ENCODE measurements at regions not wholly inside any gene's neighbourhood (a gene's known extent, or its start where the extent isn't known, plus 50 kb on each side); places are given as distances from the start of the nearest gene placed in this dataset.
A peak's percentile ranks its signal among the peaks of the same experiment; 100 is the strongest.
"Not testable (repeated sequence)": the region's sequence is repeated elsewhere in the genome, so short reads cannot be mapped to it uniquely, and the experiment has no call there.

DNA sequence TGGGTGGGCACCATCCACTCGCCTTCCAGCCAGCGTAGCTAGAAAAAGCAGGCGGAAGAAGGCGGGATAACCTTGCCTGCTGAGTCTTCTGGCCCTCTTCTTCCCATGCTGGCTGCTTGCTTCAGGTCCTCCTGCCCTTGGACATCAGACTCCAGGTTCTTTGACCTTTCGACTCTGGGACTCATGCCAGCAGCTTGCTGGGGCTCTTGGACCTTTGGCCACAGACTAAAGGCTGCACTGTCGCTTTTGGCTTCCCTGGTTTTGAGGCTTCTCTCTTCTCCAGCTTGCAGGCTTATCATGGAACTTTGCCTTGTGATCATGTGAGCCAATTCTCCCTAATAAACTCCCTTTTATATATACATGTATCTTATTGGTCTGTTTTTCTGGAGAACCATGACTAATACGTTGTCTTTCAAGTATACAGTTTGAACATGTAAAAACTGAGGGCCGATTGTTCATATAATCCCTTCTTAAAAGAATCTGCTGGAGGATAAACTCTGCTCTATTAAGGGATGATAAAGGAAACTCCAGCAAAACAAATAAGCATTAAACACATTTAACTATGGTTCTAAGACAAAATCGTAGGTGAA lies 116.6 kb upstream of the LCORL start:
- DNase-seq (ENCODE audit: low spot score): no peak

DNA sequence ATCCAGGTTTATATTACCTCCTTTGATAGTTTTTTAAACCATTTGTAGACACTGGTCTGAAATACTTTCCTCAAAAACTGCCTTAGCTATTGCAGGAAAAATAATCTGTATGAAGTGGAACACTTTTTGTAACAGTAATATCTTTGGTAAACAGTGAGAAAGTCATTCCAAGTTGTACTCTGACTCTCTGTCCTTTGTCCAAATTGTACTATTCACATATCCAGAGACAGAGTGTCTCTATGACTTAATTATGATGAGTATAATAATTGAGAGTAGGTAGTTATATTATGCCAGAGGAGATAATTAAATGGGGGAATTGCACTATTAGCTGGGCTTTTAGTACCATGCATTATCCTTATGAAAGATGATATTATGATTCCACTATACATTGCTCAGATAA lies 112.6 kb upstream of the LCORL start:
- DNase-seq (ENCODE audit: low spot score): no peak

DNA sequence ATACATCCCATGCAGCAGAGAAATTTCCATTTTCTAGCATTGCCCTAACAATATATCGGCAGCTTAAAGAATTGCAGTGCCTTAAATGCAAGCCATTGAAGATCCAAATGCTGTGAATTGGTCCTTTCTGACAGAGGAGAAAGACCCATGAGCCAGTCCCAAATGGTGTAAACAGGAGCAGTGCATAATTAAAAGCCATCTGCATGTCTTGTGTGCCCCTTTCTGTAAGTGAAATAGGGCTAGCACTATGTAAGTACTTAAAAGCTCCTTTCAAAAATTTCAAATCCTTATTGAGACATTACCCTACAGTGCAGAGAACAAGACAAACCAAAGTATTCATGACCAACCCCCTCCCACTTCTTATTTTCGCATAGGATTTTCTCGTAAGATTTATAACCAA lies 108.7 kb upstream of the LCORL start:
- DNase-seq (ENCODE audit: low spot score): no peak

DNA sequence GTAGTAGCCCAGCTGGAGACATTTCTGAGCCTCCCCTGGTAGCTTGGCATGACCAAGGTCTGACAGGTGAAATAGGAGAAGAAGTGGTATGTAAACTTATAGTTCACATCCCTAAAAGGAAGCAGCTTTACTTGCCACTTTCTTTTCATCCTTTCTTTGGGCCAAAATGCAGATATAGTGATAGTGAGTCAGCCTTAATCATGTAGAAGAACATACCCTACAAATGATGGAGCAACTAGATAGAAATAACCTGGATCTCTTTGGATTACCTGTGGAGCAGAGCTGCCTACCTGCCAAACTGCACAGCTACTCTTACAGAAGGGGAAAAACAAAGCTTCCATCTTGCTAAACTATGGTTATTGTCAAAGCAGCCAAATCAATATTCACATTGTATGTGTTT lies 106.7 kb upstream of the LCORL start:
- no peak for DNase-seq (ENCODE audit: low spot score)

DNA sequence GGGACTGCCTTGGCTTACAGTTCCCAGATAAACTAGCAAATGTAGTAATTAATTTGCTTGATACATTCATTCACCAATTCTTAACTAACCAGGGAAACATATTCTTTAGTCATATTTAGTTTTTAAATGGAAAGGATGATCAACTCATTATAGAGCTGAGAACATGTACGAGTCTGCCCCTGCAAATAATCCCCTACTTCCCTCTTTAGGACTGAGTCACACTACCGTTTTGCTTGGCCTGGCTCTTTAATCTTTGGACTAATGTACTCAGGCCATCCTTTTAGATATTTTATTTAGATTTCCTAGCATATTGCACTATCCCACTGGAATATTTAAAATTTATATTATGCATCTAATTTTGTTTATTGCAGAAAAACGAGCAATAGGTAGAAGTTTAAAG lies 105.5 kb upstream of the LCORL start:
- DNase-seq (ENCODE audit: low spot score): no peak

DNA sequence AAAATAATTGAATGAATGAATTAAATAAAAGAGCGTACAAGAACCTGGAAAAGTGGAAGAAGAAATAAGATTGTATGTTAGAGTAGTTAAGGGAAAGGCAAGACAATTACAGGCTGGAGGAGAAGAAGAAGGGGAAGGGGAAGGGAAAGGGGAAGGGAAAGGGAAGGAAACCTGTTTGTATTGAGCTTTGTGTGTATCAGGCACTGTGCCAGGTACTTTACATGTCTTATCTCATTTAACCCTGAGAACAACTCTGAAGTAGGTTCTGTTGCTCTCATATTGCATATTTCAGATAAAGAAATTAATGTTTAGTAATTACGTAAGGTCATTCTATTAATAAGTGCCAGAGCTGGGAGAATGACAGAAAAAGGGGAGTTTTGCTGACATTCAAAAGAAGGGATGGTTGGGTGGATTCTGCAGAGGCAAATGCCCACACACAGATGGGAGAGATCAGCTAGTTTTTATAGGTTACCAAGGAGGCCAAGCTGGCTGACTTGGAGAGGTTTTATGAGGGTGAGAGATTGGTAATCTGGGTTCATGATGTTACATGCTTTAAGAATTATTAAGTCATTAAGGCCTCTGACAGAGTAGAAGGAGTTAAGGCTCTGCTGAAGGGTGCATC lies 92.3 kb upstream of the LCORL start:
- no peak for DNase-seq (ENCODE audit: low spot score)

DNA sequence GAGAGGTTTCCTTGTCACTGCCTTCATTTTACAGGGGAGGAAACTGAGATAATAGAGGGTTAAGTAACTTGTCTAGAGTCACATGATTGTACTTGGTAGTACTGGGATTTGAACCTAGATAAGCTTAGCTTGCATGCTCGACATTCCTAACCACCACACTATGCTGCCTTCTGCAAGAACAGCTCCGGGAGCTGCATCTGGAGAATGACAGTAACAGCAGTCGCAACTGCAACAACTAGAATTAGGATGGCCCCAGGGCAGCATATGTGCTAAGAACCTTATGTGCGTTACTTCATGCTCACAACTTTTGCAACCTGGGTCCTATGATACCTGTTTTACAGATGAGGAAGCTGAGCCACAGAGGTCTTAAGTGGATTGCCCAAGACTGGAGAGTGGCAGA lies 89.5 kb upstream of the LCORL start:
- DNase-seq (ENCODE audit: low spot score): no peak

DNA sequence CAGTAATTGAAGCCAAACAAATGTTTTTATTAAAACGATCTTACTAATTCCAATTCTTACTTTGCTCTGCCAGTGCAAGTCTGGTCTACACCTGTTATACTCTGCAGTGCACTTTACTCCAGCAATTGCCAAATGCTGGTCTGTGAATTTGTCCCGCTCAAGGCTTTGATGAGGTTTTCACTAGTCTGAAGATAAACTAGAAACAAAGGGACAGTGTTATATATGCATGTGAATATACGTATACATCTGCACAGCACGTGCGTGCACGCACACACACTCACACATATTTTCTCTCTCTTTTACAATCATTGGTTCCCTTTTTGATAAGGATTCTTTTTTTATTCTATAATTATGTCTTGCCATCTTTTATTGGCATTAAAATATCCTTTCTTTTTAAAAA lies 88.5 kb upstream of the LCORL start:
- DNase-seq (ENCODE audit: low spot score): no peak

DNA sequence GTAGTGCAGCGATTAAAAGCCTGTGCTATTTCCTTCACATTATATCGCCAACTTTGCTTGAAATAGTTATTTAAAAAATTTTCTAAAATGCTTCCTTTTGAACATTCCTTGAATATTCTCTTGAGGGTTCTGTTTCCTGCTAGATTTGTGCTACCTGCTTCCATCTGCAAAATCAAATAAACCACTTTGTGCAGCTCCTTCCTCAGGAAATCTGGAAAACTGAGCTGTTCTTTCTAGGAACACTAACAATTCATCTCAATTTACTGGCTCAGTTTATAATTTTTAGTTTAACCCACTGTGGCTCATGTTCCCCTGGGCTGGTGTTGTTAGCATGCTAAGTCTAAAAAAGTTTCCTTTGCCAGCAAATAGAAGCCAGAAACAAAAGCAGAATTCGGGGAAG lies 88.1 kb upstream of the LCORL start:
- DNase-seq (ENCODE audit: low spot score): no peak

DNA sequence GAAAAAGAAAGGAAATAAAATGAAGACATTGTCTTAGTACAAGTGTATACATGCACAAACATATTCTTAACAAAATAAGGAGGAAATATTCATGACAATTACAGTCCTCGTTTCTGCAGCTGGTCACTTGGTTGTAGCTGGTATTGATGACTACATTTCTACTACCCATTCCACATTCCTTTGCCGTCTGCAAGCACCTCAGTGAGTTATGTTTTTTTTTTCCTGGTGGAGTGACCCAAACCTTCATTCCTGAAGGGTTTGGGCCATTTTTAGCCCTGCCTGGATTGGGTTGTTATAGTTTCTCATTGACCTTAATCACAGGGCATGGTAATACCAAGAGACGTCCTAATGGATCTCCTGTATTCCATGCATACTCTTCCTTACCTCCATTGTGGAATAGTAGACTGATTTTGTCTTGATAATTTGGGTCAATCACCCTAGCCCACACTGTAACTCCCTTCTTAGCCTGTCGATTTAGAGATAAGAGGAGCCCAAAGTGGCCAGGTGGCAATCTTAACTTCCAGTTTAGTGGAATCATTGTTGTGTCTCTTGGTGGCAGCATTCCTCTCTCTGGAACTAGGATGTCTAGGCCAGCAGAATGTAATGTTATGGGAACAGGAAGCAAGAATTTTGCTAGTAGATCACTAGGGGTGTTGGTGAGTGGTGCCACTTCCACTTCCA lies 86.4 kb upstream of the LCORL start:
- not testable (repeated sequence) for DNase-seq (ENCODE audit: low spot score)

DNA sequence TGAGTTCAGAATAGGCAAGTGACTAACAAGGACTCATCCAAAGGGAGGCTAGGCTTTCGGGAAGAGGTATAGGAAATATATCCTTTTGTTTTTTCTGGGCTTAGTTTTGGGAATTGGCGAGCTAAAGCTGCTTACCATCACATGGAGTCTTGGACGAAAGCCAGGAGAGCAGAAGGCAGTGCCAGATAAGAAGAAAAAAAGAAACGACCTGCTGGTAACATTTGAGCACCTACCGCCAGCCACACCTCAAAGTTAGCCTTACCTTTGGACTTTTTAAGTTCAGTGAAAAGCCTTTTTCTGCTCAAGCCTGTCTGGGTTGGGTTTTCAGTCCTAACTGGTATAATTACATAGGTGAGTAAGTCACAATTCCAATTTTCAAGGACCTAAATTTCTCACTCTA lies 85.1 kb upstream of the LCORL start:
- no peak for DNase-seq (ENCODE audit: low spot score)

DNA sequence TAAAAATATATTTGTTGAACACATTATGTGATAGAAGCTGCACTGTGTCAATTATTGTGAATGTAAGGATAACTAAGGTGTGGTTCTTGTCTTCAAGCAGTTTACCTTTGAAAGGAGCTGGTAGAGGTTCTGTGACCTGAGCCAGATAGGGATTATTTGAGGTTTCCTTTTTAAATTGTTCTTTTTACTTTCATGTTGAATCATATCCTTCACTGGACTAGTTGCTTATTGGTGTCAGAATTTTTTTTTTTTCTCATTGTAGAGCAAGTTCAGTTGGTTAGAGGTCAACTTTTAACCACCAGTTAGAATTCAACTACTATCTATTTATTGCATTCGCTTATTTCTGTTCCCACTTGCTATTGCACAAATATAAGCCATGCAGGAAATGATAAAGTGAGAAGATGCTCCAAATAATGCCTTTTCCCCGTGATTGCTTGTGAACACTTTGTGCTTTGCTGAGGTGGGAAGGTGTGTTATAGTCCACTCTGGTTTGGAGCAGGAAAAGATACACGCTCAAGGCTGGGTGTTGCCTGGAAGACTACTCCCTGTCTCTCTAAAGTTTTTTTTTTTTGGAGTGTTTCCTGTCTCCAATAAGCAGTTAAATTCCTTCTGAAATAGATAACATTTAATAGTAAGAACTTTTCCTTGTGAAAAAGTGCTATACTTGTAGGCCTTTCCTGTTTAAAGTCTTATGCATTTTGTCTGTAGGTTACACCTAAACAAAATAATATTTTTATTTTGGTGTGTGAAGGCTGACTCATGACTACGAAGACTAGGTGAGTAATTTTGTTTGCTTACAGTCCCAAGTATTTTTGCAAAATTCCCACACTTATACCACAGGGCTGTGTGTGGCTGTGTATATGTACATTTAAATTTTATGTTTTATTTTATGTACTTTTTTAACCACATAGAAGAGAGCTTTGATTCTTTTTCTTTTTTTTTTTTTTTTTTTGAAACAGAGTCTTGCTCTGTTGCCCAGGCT lies 83.8 kb upstream of the LCORL start:
- DNase-seq (ENCODE audit: low spot score): no peak

DNA sequence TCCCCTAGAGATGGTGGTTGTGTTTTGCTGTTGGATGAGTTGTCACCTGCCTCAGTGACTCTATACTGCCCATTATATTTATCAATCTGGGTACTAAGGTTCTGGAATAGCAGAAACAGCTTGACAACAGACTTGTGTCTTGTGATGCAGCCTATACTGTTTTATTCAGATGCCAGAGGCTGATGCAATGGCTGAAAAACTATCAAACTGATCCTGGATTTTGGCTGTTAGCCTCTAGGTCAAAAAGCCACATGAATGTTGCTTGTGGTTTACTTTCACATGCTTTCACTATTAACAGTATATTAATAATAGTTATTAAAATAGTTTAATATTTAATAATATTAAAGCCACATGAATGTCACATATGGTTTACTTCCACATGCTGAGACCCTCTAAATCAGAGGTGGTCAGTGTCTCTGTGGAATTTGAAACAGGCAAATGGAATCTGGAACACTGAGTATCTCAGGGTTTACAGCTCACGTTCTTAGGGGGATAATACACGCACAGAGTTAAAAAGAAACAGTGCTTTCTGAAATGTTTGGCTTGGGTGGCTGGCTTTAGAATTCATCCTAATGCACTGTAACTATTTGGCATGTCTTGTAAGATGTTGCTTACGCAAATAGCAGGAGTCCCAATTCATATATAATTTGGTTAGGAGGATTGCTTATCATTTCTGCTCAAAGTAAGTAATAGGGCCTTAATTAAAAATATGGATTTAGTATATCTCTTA lies 82.5 kb upstream of the LCORL start:
- no peak for DNase-seq (ENCODE audit: low spot score)

DNA sequence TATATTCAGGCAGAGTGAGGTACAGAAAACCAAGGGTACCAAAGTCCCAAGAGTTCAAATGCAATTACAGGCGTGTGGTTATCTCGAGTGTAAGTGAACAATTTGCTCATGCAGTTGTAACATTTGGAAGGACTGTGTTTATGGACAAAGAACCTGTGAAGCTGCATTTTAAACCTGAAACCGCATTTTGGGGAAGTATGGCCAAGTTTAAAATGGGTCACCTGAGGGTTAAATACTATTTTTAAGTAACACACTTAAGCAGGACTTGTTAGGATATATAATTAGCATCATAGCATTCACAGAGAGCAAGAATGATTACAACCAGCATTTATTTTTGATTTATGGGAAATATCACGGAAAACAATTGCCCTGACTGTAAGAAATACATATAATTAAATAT lies 79.1 kb upstream of the LCORL start:
- DNase-seq (ENCODE audit: low spot score): no peak

DNA sequence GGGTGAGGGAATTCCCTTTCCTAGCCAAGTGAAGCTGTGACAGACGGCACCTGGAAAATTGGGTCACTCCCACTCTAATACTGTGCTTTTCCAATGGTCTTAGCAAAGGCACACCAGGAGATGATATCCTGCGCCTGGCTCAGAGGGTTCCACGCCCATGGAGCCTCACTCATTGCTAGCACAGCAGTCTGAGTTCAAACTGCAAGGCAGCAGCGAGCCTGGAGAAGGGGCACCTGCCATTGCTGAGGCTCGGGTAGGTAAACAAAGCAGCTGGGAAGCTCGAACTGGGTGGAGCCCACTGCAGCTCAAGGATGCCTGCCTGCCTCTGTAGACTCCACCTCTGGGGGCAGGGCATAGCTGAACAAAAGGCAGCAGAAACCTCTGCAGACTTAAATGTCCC lies 68.9 kb upstream of the LCORL start:
- not testable (repeated sequence) for DNase-seq (ENCODE audit: low spot score)

DNA sequence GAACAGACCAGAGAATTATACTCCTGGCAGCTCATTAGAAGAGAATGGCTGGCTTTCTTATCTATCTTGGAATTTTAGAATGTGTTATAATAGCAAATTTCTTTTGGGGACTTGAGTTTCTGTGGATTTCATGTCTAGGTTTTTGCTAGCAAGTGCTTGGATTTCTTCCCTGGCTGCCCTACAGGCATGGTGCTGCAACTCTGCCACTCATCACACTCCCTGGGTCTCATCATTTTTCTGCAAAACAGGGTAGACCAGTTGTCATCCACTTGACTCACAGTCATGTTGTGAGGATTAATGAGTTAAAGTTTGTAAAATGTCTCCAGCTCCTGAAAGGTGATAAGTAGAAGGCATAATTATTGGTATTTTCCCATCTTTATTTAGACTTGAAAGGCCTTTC lies 60.7 kb upstream of the LCORL start:
- DNase-seq (ENCODE audit: low spot score): no peak

DNA sequence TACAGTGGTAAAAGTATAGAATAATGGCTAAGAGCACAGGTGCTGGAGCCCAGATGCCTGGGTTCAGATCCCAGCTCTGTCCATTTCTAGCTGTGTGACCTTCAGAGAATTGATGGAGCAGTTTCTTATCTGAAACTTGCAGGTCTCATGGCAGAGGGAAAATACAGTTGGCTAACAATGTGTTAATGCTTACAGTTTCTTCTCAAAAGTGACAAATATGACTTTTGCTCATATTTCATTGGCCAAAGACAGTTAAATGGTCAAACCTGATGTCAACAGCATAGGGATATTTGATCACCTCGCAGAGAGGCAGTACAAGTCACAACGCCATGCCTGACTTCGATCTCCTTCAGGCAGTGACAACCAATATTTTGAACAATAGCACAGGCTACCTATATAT lies 60.2 kb upstream of the LCORL start:
- DNase-seq (ENCODE audit: low spot score): no peak

DNA sequence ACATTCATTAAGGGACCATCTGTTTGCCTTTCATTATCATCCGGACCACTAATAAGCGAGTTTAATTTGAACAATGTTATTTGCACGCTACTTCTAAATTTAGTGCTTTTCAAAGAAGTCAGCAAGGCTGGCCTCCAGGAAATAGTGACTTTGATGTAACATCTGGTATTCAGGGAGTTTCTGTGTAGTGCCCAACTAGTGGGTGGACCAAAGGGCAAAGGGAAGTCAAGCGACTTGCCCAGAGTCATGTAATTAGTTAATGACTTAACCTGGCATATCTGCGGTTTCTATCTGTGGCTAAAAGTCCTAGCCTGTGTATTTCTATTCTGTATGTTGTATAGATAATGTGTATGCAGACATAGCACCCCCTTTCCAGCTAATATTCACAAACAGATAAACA lies 56.3 kb upstream of the LCORL start:
- no peak for DNase-seq (ENCODE audit: low spot score)

DNA sequence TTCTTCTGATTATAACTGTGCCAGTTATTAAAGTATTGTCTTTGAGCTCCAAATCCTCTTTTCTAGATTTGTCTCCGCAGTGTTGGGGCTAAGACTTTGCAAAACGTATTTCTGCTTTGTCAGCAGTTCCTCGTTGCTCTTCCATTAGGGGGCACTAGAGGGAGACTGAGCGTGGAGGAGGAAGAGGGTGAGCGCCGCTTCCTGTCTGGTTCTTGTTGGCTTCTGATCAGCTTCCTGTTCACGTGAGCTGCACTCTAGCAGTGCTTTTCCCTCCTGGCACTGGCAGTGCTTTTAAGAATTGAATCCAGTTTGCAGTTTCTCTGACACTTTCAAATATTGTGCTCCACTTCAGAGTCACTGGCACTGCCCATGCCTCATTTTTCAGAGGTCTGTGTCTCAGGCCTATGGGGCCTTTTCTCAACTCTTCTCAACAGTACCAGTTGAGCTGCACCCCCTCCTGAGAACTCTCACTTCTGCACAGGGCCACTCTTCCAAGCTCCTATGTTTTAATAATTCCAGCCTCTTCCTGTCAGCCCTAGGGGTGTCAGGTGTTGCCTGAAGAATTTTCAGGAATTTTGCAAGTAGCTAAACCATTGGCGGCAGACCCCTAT lies 54.4 kb upstream of the LCORL start:
- DNase-seq (ENCODE audit: low spot score): peak; percentile 16

DNA sequence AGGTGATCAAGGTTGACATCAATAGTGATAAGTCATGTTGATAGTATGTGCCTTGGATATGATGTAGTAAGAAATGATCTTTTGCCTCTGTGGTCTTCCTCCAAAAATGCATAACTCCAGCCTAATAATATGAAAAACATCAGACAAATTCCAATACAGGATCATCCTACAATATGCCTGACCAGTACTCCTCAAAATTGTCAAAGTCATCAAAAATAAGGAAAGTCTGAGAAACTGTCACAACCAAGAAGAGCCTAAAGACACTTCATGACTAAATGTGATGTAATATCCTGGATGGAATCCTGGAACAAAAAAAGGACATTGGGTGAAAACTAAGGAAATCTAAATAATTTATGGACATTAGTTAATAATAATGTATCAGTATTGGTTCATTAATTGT lies 50.3 kb upstream of the LCORL start:
- DNase-seq (ENCODE audit: low spot score): no peak

Data from HuH-7 (cell line).